Fibroblast of mammary gland (primary cell): ENCODE measurements at regions not wholly inside any gene's neighbourhood (a gene's known extent, or its start where the extent isn't known, plus 50 kb on each side); places are given as distances from the start of the nearest gene placed in this dataset.

Source experiments
- DNase-seq: peaks from one replicate; pipeline ENCODE4 v3.0.0-alpha.2; 2010; ENCODE audit warnings: low read depth
- H3K4me3 ChIP-seq: 2 replicates; pipeline ENCODE4 v1.5.1; 2011; ENCODE audit warnings: low read depth, mild to moderate bottlenecking, low read length, moderate library complexity; ENCODE audit not compliant: control insufficient read depth
- TF ChIP-seq, protein P1 (sequence below): conservative IDR thresholded peaks from 2 replicates; pipeline ENCODE4 v1.5.1; 2011; ENCODE audit warnings: low read depth, low read length, inconsistent platforms; ENCODE audit not compliant: control insufficient read depth, insufficient read depth

DNA sequence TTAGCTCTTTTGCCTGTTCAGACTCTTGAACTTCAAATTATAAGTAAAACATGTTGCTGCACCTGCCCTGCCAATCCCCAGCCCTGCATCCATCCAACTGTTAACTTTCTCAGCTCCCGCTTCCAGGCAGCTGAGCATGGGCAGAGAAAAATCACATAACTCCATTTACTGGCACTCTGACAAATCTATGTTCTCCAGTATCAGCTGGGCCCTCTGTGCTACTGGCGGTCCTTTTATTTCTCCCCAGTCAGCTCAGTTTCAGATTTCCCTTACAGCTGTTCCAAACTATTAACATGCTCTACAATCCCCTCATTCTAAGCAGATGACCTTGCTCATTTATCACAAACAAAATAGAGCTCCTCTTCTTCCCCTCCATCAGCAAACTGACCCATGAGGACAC lies 240.4 kb upstream of the TET2 start:
- TF ChIP-seq, protein P1, sequence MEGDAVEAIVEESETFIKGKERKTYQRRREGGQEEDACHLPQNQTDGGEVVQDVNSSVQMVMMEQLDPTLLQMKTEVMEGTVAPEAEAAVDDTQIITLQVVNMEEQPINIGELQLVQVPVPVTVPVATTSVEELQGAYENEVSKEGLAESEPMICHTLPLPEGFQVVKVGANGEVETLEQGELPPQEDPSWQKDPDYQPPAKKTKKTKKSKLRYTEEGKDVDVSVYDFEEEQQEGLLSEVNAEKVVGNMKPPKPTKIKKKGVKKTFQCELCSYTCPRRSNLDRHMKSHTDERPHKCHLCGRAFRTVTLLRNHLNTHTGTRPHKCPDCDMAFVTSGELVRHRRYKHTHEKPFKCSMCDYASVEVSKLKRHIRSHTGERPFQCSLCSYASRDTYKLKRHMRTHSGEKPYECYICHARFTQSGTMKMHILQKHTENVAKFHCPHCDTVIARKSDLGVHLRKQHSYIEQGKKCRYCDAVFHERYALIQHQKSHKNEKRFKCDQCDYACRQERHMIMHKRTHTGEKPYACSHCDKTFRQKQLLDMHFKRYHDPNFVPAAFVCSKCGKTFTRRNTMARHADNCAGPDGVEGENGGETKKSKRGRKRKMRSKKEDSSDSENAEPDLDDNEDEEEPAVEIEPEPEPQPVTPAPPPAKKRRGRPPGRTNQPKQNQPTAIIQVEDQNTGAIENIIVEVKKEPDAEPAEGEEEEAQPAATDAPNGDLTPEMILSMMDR = no peak
- no peak for DNase-seq
- H3K4me3 ChIP-seq = no peak overlapping the region

DNA sequence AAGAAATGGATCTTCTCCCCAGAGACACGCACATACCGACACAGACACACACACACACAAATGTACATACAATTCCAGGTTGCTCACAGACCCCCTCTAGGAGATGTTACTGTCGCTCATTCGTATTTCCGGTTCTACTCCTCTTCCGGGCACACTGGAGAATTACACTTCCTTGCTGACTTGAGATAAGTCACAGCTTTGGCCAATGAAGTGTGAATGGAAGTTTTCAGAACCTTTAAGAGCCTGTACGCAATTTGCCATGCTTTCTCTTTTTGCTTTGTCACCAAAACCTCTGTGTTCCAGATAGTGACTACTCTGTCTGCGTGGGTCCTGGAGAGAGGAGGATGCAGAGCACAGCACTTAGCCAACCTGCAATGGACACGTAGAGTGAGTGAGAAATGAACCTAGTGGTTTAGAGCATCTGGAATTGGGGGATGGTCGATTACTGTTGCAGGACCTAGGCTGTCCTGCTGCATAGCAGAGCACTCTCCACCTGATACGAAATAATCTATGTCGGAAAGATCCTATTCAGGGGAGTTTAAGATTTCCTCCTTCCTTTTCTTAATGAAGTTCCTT lies 239.5 kb upstream of the TET2 start:
- TF ChIP-seq, protein P1 = no peak
- DNase-seq = no peak
- no peak overlapping the region for H3K4me3 ChIP-seq

DNA sequence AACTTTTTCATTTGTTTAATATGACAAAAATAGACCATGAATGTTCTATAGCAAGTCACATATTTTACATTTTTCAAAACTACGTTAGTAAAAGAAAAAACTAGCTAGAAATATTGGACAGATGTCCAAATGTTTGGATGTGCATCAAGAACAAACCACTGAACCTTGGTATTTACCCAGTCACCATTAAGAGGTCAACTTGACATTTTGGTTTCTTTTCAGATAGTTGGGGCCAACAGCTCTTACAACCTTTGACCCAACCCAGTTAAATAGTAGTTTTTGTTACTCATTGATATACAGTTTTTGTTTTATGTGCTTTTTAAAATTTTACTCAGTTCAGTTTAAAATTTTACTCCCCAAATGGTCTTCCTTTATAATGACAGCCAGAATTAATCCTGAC lies 238.7 kb upstream of the TET2 start:
- no peak overlapping the region for H3K4me3 ChIP-seq
- TF ChIP-seq, protein P1 = no peak
- DNase-seq = no peak

DNA sequence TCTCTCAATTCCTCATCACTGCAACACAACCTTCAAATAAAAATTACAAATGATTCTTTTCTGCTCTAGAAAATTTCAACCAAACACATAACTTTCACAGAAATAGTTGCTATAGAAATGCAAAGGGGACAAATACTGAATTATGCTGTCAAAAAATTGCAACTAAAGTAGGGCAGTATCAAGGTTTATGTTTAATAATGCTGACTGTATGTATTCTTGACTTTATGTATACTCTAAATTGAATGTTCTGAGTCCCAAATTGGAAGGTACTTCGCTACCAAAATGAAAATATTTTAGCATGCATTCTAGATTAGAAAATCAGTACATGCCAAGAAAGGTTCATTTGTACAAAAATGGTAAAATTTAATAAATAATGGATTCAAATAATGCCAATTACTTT lies 237.3 kb upstream of the TET2 start:
- TF ChIP-seq, protein P1 = no peak

DNA sequence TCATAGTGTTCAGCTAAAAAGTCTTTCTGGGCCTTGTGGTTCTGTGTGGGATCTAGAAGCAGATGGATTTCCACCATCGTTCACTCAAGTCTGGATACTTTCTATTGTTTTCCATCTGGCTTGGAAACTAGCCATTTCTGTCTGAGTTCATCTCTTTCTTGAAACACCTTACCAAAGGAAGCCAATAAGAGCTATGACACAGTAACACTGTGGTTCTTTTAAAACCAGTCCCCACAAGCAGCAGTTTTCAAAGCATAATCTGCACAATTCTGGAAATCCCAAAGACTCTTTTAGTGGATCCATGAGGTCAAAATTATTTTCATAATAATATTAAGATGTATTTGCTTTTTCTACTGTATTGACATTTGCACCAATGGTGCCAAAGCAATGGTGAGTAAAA lies 234.2 kb upstream of the TET2 start:
- no peak overlapping the region for H3K4me3 ChIP-seq
- no peak for DNase-seq
- TF ChIP-seq, protein P1 = no peak

More for the DNA sequence above, 237.3 kb upstream of the TET2 start:
- no peak overlapping the region for H3K4me3 ChIP-seq
- DNase-seq = no peak

DNA sequence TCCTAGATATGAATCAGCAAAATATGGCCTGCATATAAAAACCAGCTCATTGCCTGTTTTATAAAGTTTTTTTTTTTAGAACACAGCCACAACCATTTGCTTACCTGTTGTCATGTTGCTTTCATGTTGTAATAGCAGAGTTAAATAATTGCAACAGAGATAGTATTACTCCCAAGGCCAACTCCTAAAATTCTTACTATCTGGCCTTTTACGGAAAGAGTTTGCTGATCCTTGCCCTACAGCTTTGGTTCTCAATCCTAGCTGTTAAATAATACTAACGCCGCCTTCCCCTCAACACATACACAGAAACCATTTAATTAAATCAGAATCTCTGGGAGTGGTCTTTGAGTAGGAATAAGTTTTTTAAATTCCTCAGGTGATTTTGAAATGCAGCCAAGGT lies 231.3 kb upstream of the TET2 start:
- no peak overlapping the region for H3K4me3 ChIP-seq
- no peak for DNase-seq
- TF ChIP-seq, protein P1 = no peak

DNA sequence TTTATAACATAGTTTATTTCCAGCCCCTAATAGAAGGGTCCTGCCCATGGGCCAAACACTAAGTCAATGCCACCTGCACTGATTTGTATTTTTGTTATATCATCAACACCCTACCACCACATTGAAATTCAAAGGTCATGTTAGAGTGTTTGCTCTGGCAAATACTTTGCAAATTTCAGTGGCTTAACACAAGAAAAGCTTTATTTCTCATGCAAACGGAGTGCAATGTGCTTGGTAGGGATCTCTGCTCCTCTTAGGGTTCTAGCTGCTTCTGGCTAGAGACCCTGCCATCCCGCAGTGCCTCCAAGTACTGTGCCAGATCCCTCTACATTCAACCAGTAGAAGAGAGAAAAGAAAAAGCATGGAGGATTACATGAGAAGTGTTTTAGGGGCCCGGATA lies 230.8 kb upstream of the TET2 start:
- H3K4me3 ChIP-seq = no peak overlapping the region
- DNase-seq = no peak
- TF ChIP-seq, protein P1 = no peak
